GM23338 (cell line): ENCODE measurements at regions not wholly inside any gene's neighbourhood (a gene's known extent, or its start where the extent isn't known, plus 50 kb on each side); places are given as distances from the start of the nearest gene placed in this dataset.

ENCODE experiments used
- ATAC-seq: fragments of 200-7000 bp; cut with Tn5 transposase; 3 replicates; pipeline ENCODE4 v1.9.1; 2020
- DNase-seq: peaks from one replicate; pipeline ENCODE4 v3.0.0-alpha.2; 2015; ENCODE audit warnings: low spot score
- H2AFZ ChIP-seq: fragments of 200-600 bp; sonication (generic); 2 replicates; pipeline ENCODE4 v1.8.0; 2016; ENCODE audit warnings: antibody characterized with exemption, mild to moderate bottlenecking, moderate library complexity
- H3F3A ChIP-seq: fragments of 200-600 bp; sonication (generic); replicated peaks from 2 replicates; pipeline ENCODE4 v1.8.0; 2017; ENCODE audit warnings: antibody characterized with exemption, mixed run types, low read depth
- H3K27ac ChIP-seq: fragments of 200-600 bp; sonication (generic); 2 replicates; pipeline ENCODE4 v1.6.1; 2016; ENCODE audit warnings: low read depth
- H3K27me3 ChIP-seq: fragments of 200-600 bp; sonication (generic); 2 replicates; pipeline ENCODE4 v1.8.0; 2016; ENCODE audit warnings: mild to moderate bottlenecking, mixed run types, moderate library complexity; ENCODE audit not compliant: insufficient read depth
- H3K36me3 ChIP-seq: fragments of 200-600 bp; sonication (generic); 2 replicates; pipeline ENCODE4 v1.8.0; 2016; ENCODE audit warnings: mild to moderate bottlenecking; ENCODE audit not compliant: insufficient read depth
- H3K4me1 ChIP-seq: fragments of 200-600 bp; sonication (generic); 2 replicates; pipeline ENCODE4 v1.8.0; 2016; ENCODE audit warnings: mild to moderate bottlenecking, moderate library complexity; ENCODE audit not compliant: insufficient read depth
- H3K4me2 ChIP-seq: fragments of 200-600 bp; sonication (generic); 2 replicates; pipeline ENCODE4 v1.7.1; 2017; ENCODE audit warnings: mixed run types
- H3K4me3 ChIP-seq: fragments of 200-600 bp; sonication (generic); 2 replicates; pipeline ENCODE4 v1.6.1; 2016; ENCODE audit warnings: mixed run types
- H3K79me2 ChIP-seq: fragments of 200-600 bp; sonication (generic); replicated peaks from 2 replicates; pipeline ENCODE4 v1.8.0; 2017; ENCODE audit warnings: mild to moderate bottlenecking; ENCODE audit not compliant: insufficient read depth
- H3K9me2 ChIP-seq: fragments of 200-600 bp; sonication (generic); 2 replicates; pipeline ENCODE4 v1.8.0; 2017; ENCODE audit not compliant: insufficient read depth
- H4K20me1 ChIP-seq: fragments of 200-600 bp; sonication (generic); replicated peaks from 2 replicates; pipeline ENCODE4 v1.8.0; 2017; ENCODE audit warnings: mild to moderate bottlenecking; ENCODE audit not compliant: insufficient read depth
- H3K27ac Mint-ChIP-seq: 2 replicates; pipeline ENCODE4 v1.8.0; 2020; ENCODE audit warnings: inconsistent platforms, mild to moderate bottlenecking, moderate library complexity, mixed read lengths
- H3K27me3 Mint-ChIP-seq: 3 replicates; pipeline ENCODE4 v1.8.0; 2022; ENCODE audit warnings: low read depth, mild to moderate bottlenecking, moderate library complexity, mixed read lengths, inconsistent platforms; ENCODE audit not compliant: insufficient read depth, poor library complexity
- H3K36me3 Mint-ChIP-seq: 3 replicates; pipeline ENCODE4 v1.8.0; 2021; ENCODE audit warnings: low read depth, mild to moderate bottlenecking, inconsistent platforms, moderate library complexity, mixed read lengths
- H3K4me1 Mint-ChIP-seq: 3 replicates; pipeline ENCODE4 v1.8.0; 2020; ENCODE audit warnings: mild to moderate bottlenecking, inconsistent platforms, mixed read lengths
- H3K4me3 Mint-ChIP-seq: 3 replicates; pipeline ENCODE4 v1.8.0; 2021; ENCODE audit warnings: moderate library complexity, mild to moderate bottlenecking, inconsistent platforms, mixed read lengths
- H3K9me3 Mint-ChIP-seq: 3 replicates; pipeline ENCODE4 v1.8.0; 2020; ENCODE audit warnings: moderate library complexity, mild to moderate bottlenecking, inconsistent platforms, mixed read lengths
- CREB1 ChIP-seq: fragments of 250-450 bp; sonication (Bioruptor Pico); IDR thresholded peaks from 2 replicates; pipeline ENCODE4 v1.5.0; 2020; ENCODE audit warnings: low read depth, mild to moderate bottlenecking, moderate library complexity
- EZH2 ChIP-seq: fragments of 200-600 bp; sonication (generic); IDR thresholded peaks from one replicate; pipeline ENCODE4 v1.8.0; 2017; ENCODE audit warnings: antibody characterized with exemption, mild to moderate bottlenecking, low read depth; ENCODE audit not compliant: unreplicated experiment
- EZH2phosphoT487 ChIP-seq: fragments of 200-600 bp; sonication (generic); IDR thresholded peaks from one replicate; pipeline ENCODE4 v1.8.1; 2018; ENCODE audit warnings: antibody characterized with exemption; ENCODE audit not compliant: unreplicated experiment
- JUNB ChIP-seq: IDR thresholded peaks from one replicate; pipeline ENCODE4 v1.6.1; 2016; ENCODE audit warnings: antibody characterized with exemption; ENCODE audit not compliant: unreplicated experiment
- NANOG ChIP-seq: IDR thresholded peaks from 2 replicates; pipeline ENCODE4 v1.6.1; 2016; ENCODE audit warnings: antibody characterized with exemption, borderline replicate concordance
- POLR2AphosphoS5 ChIP-seq: IDR thresholded peaks from 2 replicates; pipeline ENCODE4 v1.6.1; 2016; ENCODE audit warnings: antibody characterized with exemption, low read depth
- STAT1 ChIP-seq: IDR thresholded peaks from one replicate; pipeline ENCODE4 v1.6.1; 2016; ENCODE audit warnings: antibody characterized with exemption; ENCODE audit not compliant: unreplicated experiment
- ZNF114 ChIP-seq: fragments of 250-450 bp; sonication (Bioruptor Pico); IDR thresholded peaks from 2 replicates; pipeline ENCODE4 v1.5.0; 2020; ENCODE audit warnings: mild to moderate bottlenecking, moderate library complexity
- ZNF331 ChIP-seq: fragments of 250-450 bp; sonication (Bioruptor Pico); IDR thresholded peaks from 2 replicates; pipeline ENCODE4 v1.5.0; 2020; ENCODE audit warnings: low read depth, mild to moderate bottlenecking, moderate library complexity
- TF ChIP-seq, protein P1 (sequence below): fragments of 250-450 bp; sonication (Bioruptor Pico); IDR thresholded peaks from 2 replicates; pipeline ENCODE4 v1.5.0; 2020; ENCODE audit warnings: mild to moderate bottlenecking, moderate library complexity
- TF ChIP-seq, protein P2 (sequence below): IDR thresholded peaks from 2 replicates; pipeline ENCODE4 v1.6.1; 2016; ENCODE audit warnings: antibody characterized with exemption
- TF ChIP-seq, protein P3 (sequence below): IDR thresholded peaks from one replicate; pipeline ENCODE4 v1.6.1; 2018; ENCODE audit warnings: antibody characterized with exemption; ENCODE audit not compliant: unreplicated experiment
- TF ChIP-seq, protein P4 (sequence below), 2 experiments: fragments of 200-600 bp in 1 of 2; sonication (generic) in 1 of 2; conservative IDR thresholded peaks; 2 replicates each; pipeline versions ENCODE4 v1.5.1 to v1.6.1; 2016 to 2017; ENCODE audit warnings: antibody characterized with exemption in 2 of 2, low read depth in 2 of 2, mild to moderate bottlenecking in 2 of 2, moderate library complexity in 1 of 2

DNA sequence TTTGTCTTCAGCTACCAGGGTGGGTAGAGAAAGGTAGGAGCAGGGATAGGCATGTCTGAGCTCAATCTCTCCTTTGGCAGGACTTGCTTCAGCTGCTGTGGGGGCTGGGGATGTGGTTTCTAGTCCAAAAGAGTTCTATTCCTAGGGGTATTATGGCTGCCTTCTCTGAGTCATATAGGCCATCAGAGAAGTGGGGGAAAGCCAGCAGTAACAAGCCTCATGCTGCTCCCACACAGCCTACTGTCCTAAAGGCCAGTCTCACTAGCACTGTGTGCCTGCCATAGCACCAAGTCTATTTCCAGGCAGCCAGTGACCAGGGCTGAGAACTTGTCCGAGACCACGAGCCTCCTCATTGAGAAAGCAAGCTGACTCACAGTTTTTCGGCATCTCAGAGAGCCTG lies 270.6 kb downstream of the DCAF12L2 start:
- H3K4me1 Mint-ChIP-seq: no peaks in the 10 kb centered on the region
- H3K27me3 Mint-ChIP-seq: no peaks in the 10 kb centered on the region
- Histone ChIP-seq H3K9me2 (no peaks in the 10 kb centered on the region), H3K4me3 (no peak overlapping the region), H3K4me1 (no peaks in the 10 kb centered on the region), H3K27ac (no peak overlapping the region), H3K36me3 (no peaks in the 10 kb centered on the region), H3F3A (no peaks in the 10 kb centered on the region), H2AFZ (no peak overlapping the region; the same call in 1 of the 2 replicates), H3K4me2 (no peak overlapping the region), H3K27me3 (no peaks in the 10 kb centered on the region), H4K20me1 (no peaks in the 10 kb centered on the region), H3K79me2 (no peaks in the 10 kb centered on the region)
- ATAC-seq (no peak), DNase-seq (no peak)
- TF ChIP-seq EZH2 (no peak), ZNF114 (CRISPR knock-in tag) (no peak), JUNB (no peak), EZH2phosphoT487 (no peak), CREB1 (no peak), POLR2AphosphoS5 (no peak), STAT1 (no peak), ZNF331 (no peak), NANOG (no peak)
- TF ChIP-seq, protein P1, sequence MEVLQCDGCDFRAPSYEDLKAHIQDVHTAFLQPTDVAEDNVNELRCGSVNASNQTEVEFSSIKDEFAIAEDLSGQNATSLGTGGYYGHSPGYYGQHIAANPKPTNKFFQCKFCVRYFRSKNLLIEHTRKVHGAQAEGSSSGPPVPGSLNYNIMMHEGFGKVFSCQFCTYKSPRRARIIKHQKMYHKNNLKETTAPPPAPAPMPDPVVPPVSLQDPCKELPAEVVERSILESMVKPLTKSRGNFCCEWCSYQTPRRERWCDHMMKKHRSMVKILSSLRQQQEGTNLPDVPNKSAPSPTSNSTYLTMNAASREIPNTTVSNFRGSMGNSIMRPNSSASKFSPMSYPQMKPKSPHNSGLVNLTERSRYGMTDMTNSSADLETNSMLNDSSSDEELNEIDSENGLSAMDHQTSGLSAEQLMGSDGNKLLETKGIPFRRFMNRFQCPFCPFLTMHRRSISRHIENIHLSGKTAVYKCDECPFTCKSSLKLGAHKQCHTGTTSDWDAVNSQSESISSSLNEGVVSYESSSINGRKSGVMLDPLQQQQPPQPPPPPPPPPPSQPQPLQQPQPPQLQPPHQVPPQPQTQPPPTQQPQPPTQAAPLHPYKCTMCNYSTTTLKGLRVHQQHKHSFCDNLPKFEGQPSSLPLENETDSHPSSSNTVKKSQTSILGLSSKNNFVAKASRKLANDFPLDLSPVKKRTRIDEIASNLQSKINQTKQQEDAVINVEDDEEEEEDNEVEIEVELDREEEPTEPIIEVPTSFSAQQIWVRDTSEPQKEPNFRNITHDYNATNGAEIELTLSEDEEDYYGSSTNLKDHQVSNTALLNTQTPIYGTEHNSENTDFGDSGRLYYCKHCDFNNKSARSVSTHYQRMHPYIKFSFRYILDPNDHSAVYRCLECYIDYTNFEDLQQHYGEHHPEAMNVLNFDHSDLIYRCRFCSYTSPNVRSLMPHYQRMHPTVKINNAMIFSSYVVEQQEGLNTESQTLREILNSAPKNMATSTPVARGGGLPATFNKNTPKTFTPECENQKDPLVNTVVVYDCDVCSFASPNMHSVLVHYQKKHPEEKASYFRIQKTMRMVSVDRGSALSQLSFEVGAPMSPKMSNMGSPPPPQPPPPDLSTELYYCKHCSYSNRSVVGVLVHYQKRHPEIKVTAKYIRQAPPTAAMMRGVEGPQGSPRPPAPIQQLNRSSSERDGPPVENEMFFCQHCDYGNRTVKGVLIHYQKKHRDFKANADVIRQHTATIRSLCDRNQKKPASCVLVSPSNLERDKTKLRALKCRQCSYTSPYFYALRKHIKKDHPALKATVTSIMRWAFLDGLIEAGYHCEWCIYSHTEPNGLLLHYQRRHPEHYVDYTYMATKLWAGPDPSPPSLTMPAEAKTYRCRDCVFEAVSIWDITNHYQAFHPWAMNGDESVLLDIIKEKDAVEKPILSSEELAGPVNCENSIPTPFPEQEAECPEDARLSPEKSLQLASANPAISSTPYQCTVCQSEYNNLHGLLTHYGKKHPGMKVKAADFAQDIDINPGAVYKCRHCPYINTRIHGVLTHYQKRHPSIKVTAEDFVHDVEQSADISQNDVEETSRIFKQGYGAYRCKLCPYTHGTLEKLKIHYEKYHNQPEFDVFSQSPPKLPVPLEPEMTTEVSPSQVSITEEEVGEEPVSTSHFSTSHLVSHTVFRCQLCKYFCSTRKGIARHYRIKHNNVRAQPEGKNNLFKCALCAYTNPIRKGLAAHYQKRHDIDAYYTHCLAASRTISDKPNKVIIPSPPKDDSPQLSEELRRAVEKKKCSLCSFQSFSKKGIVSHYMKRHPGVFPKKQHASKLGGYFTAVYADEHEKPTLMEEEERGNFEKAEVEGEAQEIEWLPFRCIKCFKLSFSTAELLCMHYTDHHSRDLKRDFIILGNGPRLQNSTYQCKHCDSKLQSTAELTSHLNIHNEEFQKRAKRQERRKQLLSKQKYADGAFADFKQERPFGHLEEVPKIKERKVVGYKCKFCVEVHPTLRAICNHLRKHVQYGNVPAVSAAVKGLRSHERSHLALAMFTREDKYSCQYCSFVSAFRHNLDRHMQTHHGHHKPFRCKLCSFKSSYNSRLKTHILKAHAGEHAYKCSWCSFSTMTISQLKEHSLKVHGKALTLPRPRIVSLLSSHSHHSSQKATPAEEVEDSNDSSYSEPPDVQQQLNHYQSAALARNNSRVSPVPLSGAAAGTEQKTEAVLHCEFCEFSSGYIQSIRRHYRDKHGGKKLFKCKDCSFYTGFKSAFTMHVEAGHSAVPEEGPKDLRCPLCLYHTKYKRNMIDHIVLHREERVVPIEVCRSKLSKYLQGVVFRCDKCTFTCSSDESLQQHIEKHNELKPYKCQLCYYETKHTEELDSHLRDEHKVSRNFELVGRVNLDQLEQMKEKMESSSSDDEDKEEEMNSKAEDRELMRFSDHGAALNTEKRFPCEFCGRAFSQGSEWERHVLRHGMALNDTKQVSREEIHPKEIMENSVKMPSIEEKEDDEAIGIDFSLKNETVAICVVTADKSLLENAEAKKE (CRISPR knock-in tag): no peak
- TF ChIP-seq, protein P2, sequence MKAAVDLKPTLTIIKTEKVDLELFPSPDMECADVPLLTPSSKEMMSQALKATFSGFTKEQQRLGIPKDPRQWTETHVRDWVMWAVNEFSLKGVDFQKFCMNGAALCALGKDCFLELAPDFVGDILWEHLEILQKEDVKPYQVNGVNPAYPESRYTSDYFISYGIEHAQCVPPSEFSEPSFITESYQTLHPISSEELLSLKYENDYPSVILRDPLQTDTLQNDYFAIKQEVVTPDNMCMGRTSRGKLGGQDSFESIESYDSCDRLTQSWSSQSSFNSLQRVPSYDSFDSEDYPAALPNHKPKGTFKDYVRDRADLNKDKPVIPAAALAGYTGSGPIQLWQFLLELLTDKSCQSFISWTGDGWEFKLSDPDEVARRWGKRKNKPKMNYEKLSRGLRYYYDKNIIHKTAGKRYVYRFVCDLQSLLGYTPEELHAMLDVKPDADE: no peak
- TF ChIP-seq, protein P3, sequence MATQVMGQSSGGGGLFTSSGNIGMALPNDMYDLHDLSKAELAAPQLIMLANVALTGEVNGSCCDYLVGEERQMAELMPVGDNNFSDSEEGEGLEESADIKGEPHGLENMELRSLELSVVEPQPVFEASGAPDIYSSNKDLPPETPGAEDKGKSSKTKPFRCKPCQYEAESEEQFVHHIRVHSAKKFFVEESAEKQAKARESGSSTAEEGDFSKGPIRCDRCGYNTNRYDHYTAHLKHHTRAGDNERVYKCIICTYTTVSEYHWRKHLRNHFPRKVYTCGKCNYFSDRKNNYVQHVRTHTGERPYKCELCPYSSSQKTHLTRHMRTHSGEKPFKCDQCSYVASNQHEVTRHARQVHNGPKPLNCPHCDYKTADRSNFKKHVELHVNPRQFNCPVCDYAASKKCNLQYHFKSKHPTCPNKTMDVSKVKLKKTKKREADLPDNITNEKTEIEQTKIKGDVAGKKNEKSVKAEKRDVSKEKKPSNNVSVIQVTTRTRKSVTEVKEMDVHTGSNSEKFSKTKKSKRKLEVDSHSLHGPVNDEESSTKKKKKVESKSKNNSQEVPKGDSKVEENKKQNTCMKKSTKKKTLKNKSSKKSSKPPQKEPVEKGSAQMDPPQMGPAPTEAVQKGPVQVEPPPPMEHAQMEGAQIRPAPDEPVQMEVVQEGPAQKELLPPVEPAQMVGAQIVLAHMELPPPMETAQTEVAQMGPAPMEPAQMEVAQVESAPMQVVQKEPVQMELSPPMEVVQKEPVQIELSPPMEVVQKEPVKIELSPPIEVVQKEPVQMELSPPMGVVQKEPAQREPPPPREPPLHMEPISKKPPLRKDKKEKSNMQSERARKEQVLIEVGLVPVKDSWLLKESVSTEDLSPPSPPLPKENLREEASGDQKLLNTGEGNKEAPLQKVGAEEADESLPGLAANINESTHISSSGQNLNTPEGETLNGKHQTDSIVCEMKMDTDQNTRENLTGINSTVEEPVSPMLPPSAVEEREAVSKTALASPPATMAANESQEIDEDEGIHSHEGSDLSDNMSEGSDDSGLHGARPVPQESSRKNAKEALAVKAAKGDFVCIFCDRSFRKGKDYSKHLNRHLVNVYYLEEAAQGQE: no peak
- TF ChIP-seq, protein P4, sequence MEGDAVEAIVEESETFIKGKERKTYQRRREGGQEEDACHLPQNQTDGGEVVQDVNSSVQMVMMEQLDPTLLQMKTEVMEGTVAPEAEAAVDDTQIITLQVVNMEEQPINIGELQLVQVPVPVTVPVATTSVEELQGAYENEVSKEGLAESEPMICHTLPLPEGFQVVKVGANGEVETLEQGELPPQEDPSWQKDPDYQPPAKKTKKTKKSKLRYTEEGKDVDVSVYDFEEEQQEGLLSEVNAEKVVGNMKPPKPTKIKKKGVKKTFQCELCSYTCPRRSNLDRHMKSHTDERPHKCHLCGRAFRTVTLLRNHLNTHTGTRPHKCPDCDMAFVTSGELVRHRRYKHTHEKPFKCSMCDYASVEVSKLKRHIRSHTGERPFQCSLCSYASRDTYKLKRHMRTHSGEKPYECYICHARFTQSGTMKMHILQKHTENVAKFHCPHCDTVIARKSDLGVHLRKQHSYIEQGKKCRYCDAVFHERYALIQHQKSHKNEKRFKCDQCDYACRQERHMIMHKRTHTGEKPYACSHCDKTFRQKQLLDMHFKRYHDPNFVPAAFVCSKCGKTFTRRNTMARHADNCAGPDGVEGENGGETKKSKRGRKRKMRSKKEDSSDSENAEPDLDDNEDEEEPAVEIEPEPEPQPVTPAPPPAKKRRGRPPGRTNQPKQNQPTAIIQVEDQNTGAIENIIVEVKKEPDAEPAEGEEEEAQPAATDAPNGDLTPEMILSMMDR (conservative IDR thresholded peaks at IDR 0.05; ENCODE audit: low read depth in 2 of 2): no peak
- no peak overlapping the region for H3K4me3 Mint-ChIP-seq
- no peaks in the 10 kb centered on the region for H3K36me3 Mint-ChIP-seq
- no peak overlapping the region for H3K27ac Mint-ChIP-seq
- H3K9me3 Mint-ChIP-seq: peaks cover 4% of the 10 kb centered on the region; the same call in 2 of the 3 replicates
